ENCODE measurements at regions not wholly inside any gene's neighbourhood (a gene's known extent, or its start where the extent isn't known, plus 50 kb on each side); places are given as distances from the start of the nearest gene placed in this dataset.

GRCh38 chr4:31058656-31059055 lies 338.5 kb downstream of the PCDH7 start:
- no peak for DNase-seq (ENCODE audit: low read depth)

GRCh38 chr4:31059753-31060522 lies 339.8 kb downstream of the PCDH7 start:
- peak; percentile 33 for DNase-seq (ENCODE audit: low read depth)

GRCh38 chr4:31065086-31065485 lies 344.9 kb downstream of the PCDH7 start:
- DNase-seq (ENCODE audit: low read depth), result no peak

- no peak for DNase-seq (ENCODE audit: low read depth)
Observed at GRCh38 chr4:31068257-31069075, 348.3 kb downstream of the PCDH7 start.

GRCh38 chr4:31069151-31069550 lies 349.0 kb downstream of the PCDH7 start:
- DNase-seq (ENCODE audit: low read depth), result no peak

GRCh38 chr4:31071508-31072486 lies 351.6 kb downstream of the PCDH7 start:
- no peak for DNase-seq (ENCODE audit: low read depth)

- no peak for DNase-seq (ENCODE audit: low read depth)
Observed at GRCh38 chr4:31075969-31076368, 355.8 kb downstream of the PCDH7 start.

- DNase-seq (ENCODE audit: low read depth), result no peak
Observed at GRCh38 chr4:31078661-31079060, 358.5 kb downstream of the PCDH7 start.

- DNase-seq (ENCODE audit: low read depth), result no peak
Observed at GRCh38 chr4:31080887-31081286, 360.7 kb downstream of the PCDH7 start.

GRCh38 chr4:31081366-31081765 lies 361.2 kb downstream of the PCDH7 start:
- DNase-seq (ENCODE audit: low read depth), result no peak

GRCh38 chr4:31083456-31083855 lies 363.3 kb downstream of the PCDH7 start:
- DNase-seq (ENCODE audit: low read depth), result no peak

GRCh38 chr4:31084806-31085416 lies 364.7 kb downstream of the PCDH7 start:
- no peak for DNase-seq (ENCODE audit: low read depth)

GRCh38 chr4:31085689-31086088 lies 365.5 kb downstream of the PCDH7 start:
- DNase-seq (ENCODE audit: low read depth), result no peak

GRCh38 chr4:31086756-31087330 lies 366.7 kb downstream of the PCDH7 start:
- no peak for DNase-seq (ENCODE audit: low read depth)

- peak; percentile 26 for DNase-seq (ENCODE audit: low read depth)
Observed at GRCh38 chr4:31088600-31089230, 368.5 kb downstream of the PCDH7 start.

GRCh38 chr4:31089815-31090214 lies 369.6 kb downstream of the PCDH7 start:
- peak; percentile 60 for DNase-seq (ENCODE audit: low read depth)

- no peak for DNase-seq (ENCODE audit: low read depth)
Observed at GRCh38 chr4:31094474-31094873, 374.3 kb downstream of the PCDH7 start.

- no peak for DNase-seq (ENCODE audit: low read depth)
Observed at GRCh38 chr4:31097999-31098398, 377.8 kb downstream of the PCDH7 start.

GRCh38 chr4:31100536-31100935 lies 380.4 kb downstream of the PCDH7 start:
- DNase-seq (ENCODE audit: low read depth), result no peak

GRCh38 chr4:31104043-31104442 lies 383.9 kb downstream of the PCDH7 start:
- peak; percentile 5 for DNase-seq (ENCODE audit: low read depth)

- no peak for DNase-seq (ENCODE audit: low read depth)
Observed at GRCh38 chr4:31104577-31104976, 384.4 kb downstream of the PCDH7 start.
